Caki2 (cell line): ENCODE measurements at regions not wholly inside any gene's neighbourhood (a gene's known extent, or its start where the extent isn't known, plus 50 kb on each side); places are given as distances from the start of the nearest gene placed in this dataset.
"Not testable (repeated sequence)": the region's sequence is repeated elsewhere in the genome, so short reads cannot be mapped to it uniquely, and the experiment has no call there.

Source experiments
- DNase-seq: peaks from one replicate; pipeline ENCODE4 v3.0.0-alpha.2; 2015; ENCODE audit warnings: low read depth
- in situ Hi-C: cut with HindIII; loops from 2 replicates; pipeline ENCODE4 v1.10.0; 2016; ENCODE audit warnings: low sequenced_read_pairs, low pct_unique_long_range_greater_than_20kb, mixed read lengths

GRCh38 chr6:131336596-131336995 is 201.3 kb downstream of the AKAP7 start:
- no peak for DNase-seq
- in situ Hi-C loops, result no loop called here

GRCh38 chr6:131346896-131347295 is 211.6 kb downstream of the AKAP7 start:
- in situ Hi-C loops, DNase-seq: not testable (repeated sequence)

- in situ Hi-C loops, result no loop called here
- DNase-seq, result no peak
Measured at GRCh38 chr6:131348572-131348971, 213.3 kb downstream of the AKAP7 start.

GRCh38 chr6:131349199-131349598 is 213.9 kb downstream of the AKAP7 start:
- in situ Hi-C loops, result no loop called here
- DNase-seq, result no peak

- DNase-seq, result no peak
- in situ Hi-C loops, result no loop called here
Measured at GRCh38 chr6:131353106-131353505, 217.8 kb downstream of the AKAP7 start.

- in situ Hi-C loops, result no loop called here
- no peak for DNase-seq
Measured at GRCh38 chr6:131353876-131354275, 218.6 kb downstream of the AKAP7 start.

- in situ Hi-C loops, result no loop called here
- no peak for DNase-seq
Measured at GRCh38 chr6:131354356-131354755, 218.7 kb upstream of the ARG1 start.

- in situ Hi-C loops, result no loop called here
- DNase-seq, result no peak
Measured at GRCh38 chr6:131356161-131356560, 216.9 kb upstream of the ARG1 start.

GRCh38 chr6:131357501-131357900 is 215.5 kb upstream of the ARG1 start:
- in situ Hi-C loops, result no loop called here
- no peak for DNase-seq

- in situ Hi-C loops, result no loop called here
- DNase-seq, result no peak
Measured at GRCh38 chr6:131362070-131362469, 211.0 kb upstream of the ARG1 start.

- DNase-seq, result no peak
- in situ Hi-C loops, result no loop called here
Measured at GRCh38 chr6:131362696-131363095, 210.3 kb upstream of the ARG1 start.

GRCh38 chr6:131363947-131364834 is 208.8 kb upstream of the ARG1 start:
- DNase-seq, result no peak
- in situ Hi-C loops, result no loop called here

GRCh38 chr6:131366223-131366622 is 206.8 kb upstream of the ARG1 start:
- in situ Hi-C loops, result no loop called here
- DNase-seq, result no peak

GRCh38 chr6:131367206-131367873 is 205.7 kb upstream of the ARG1 start:
- no peak for DNase-seq

GRCh38 chr6:131368198-131368911 is 204.7 kb upstream of the ARG1 start:
- in situ Hi-C loops, result no loop called here
- no peak for DNase-seq

More at GRCh38 chr6:131367206-131367873, 205.7 kb upstream of the ARG1 start:
- in situ Hi-C loops, result no loop called here

- DNase-seq, result no peak
- in situ Hi-C loops, result no loop called here
Measured at GRCh38 chr6:131372535-131372934, 200.5 kb upstream of the ARG1 start.

GRCh38 chr6:131377112-131377705 is 195.8 kb upstream of the ARG1 start:
- DNase-seq, result no peak
- in situ Hi-C loops, result no loop called here

- in situ Hi-C loops, result no loop called here
Measured at GRCh38 chr6:131378874-131379273, 194.2 kb upstream of the ARG1 start.

GRCh38 chr6:131379948-131380347 is 193.1 kb upstream of the ARG1 start:
- in situ Hi-C loops, result no loop called here
- DNase-seq, result no peak

More at GRCh38 chr6:131378874-131379273, 194.2 kb upstream of the ARG1 start:
- DNase-seq, result no peak
